BJ (cell line): ENCODE measurements at regions not wholly inside any gene's neighbourhood (a gene's known extent, or its start where the extent isn't known, plus 50 kb on each side); places are given as distances from the start of the nearest gene placed in this dataset.

Experiments
- CTCF ChIA-PET: fragments of 350-600 bp; formaldehyde crosslinking; extraction: SDS; loops from one replicate; lab custom pipeline; 2021; ENCODE audit warnings: antibody characterized with exemption, inconsistent platforms; lab: Yijun Ruan, JAX
- POLR2A ChIA-PET: fragments of 300-600 bp; sonication (Branson Sonifier 250); formaldehyde crosslinking; extraction: SDS; loops from one replicate; lab custom pipeline; 2021; ENCODE audit warnings: antibody characterized with exemption; lab: Charles Lee
- DNase-seq: peaks from one replicate; pipeline ENCODE4 v3.0.0-alpha.2; 2011; ENCODE audit warnings: low read depth
- H3K27me3 ChIP-seq: 2 replicates; pipeline ENCODE4 v1.6.0; 2011; ENCODE audit warnings: low read length; ENCODE audit not compliant: control insufficient read depth, insufficient read depth
- H3K36me3 ChIP-seq: 2 replicates; pipeline ENCODE4 v1.5.1; 2011; ENCODE audit warnings: low read length; ENCODE audit not compliant: control insufficient read depth, insufficient read depth
- H3K4me3 ChIP-seq: 2 replicates; pipeline ENCODE4 v1.5.1; 2011; ENCODE audit warnings: low read depth, mild to moderate bottlenecking, control low read depth, low read length
- TF ChIP-seq, protein P1 (sequence below): IDR thresholded peaks from 2 replicates; pipeline ENCODE4 v1.5.1; 2011; ENCODE audit warnings: low read depth, mild to moderate bottlenecking, control low read depth, inconsistent platforms, low read length, moderate library complexity; ENCODE audit not compliant: insufficient read depth

DNA sequence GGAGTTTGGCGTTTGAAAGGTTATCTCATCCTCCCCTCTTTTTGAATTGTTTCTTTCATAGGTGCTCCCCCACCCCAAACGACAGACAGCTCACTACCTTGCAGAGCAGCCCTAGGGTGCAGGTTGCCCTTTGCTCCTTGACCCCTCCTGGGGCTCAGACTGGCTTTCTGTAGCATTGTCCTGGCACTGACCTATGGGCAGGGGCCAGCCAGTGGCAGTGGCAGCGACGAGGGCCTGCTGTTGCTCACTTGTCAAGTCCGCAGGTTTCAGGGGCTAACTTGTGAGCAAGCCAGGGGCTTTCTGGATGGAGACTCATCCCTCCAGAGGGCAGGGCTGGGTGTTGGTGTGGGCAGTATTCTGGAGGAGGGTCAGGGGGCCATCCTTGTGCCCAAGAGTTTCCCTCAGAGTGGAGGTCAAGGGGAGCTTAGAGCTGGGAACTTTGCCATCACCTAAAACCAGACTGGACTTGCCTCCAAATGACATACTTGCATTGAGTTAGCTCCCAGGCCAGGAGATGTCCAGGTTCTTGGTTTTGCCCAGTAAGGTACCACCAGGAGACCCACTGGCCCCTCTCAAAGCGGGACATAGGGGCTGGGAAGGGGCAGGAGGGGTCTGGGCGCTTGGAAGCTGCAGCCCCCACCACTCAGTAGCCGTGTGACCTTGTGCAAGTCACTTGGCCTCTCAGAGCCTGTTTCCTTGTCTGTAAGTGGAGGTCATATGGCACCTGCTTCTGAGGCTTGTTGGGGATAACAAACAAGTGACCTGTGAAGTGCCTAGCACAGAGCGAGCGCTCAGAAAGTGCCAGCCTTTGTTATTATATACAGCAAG, 53.5 kb upstream of the CDKN2AIPNL start:
- POLR2A ChIA-PET, result interaction anchor here (0.9 kb wide), 1 partner anchor 13 kb away, joined by 3 read pairs; no protein-coding TSS in a partner anchor

DNA sequence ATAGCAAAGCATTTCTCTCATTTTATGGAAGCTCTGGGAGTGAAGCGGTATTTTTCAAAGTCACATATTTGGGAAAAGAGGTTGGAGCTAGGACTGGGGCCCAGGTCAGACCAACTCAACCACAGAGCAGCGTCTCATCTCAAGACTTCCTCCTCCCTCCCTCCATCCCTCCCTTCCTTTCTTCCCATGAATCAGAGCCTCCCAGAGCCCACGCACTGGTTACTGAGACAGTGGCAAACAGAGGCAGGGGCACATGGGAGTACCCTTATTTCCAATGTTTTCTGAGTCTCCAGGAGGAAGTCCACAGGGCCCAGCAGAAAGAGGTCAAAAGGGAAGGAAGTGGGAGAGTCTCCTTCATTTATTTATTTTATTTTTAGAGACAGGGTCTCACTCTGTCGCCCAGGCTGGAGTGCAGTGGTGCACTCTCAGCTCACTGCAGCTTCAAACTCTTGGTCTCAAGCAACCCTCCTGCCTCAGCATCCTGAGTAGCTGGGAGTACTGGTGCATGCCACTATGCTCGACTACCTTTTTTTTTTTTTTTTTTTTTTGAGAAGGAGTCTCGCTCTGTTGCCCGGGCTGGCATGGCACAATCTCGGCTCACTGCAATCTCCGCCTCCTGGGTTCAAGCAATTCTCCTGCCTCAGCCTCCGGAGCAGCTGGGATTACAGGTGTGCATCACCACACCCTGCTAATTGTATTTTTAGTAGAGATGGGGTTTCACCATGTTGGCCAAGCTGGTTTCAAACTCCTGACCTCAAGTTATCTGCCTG, 52.5 kb upstream of the CDKN2AIPNL start:
- CTCF ChIA-PET, result interaction anchor here (1.2 kb wide), 1 partner anchor 19 kb away, joined by 6 read pairs; no protein-coding TSS in a partner anchor

More for the DNA sequence above, 53.5 kb upstream of the CDKN2AIPNL start:
- CTCF ChIA-PET, result interaction anchor here (1.1 to 1.7 kb wide), 7 partner anchors 7 to 113 kb away, joined by 3 to 6 read pairs (median 4); partner anchors contain the start of gene CDKN2AIPNL
- TF ChIP-seq, protein P1, sequence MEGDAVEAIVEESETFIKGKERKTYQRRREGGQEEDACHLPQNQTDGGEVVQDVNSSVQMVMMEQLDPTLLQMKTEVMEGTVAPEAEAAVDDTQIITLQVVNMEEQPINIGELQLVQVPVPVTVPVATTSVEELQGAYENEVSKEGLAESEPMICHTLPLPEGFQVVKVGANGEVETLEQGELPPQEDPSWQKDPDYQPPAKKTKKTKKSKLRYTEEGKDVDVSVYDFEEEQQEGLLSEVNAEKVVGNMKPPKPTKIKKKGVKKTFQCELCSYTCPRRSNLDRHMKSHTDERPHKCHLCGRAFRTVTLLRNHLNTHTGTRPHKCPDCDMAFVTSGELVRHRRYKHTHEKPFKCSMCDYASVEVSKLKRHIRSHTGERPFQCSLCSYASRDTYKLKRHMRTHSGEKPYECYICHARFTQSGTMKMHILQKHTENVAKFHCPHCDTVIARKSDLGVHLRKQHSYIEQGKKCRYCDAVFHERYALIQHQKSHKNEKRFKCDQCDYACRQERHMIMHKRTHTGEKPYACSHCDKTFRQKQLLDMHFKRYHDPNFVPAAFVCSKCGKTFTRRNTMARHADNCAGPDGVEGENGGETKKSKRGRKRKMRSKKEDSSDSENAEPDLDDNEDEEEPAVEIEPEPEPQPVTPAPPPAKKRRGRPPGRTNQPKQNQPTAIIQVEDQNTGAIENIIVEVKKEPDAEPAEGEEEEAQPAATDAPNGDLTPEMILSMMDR, result no peak
- no peak overlapping the region for H3K4me3 ChIP-seq
- no peaks in the 10 kb centered on the region for H3K27me3 ChIP-seq
- DNase-seq, result no peak
- no peaks in the 10 kb centered on the region for H3K36me3 ChIP-seq

DNA sequence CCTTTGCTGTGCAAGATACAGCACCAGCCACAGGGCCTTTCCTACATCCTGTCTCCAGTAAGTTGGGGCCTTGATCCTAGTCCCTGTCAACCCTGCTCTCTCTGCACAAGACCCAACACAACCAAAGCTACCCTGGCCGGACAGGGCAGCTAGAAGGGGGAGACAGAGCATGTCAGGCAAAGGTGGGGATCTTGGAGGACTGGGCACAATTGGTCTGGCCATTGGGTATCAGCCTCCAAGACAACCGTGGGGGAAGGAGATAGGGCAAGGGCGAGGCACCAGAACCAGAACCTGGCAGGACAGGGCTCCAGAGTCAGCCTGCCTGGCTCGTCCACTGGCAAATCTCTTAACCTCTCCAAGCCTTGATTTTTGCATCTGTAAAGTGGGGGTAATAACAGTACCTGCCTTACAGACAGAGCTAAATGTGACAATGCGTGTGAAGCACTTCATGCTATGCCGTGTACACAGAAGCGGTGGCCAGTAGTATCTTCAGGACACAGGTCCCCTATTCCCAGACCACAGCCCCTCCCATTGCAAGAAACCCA, 51.6 kb upstream of the CDKN2AIPNL start:
- CTCF ChIA-PET, result interaction anchor here (0.6 to 1.3 kb wide), 3 partner anchors 11 to 390 kb away, joined by 3 to 6 read pairs (median 3); no protein-coding TSS in a partner anchor
- H3K36me3 ChIP-seq, result no peaks in the 10 kb centered on the region
- H3K27me3 ChIP-seq, result no peaks in the 10 kb centered on the region
- TF ChIP-seq, protein P1, result no peak
- H3K4me3 ChIP-seq, result no peak overlapping the region
- POLR2A ChIA-PET, result no interaction called here
- DNase-seq, result no peak

More for the DNA sequence above, 52.5 kb upstream of the CDKN2AIPNL start:
- Histone ChIP-seq H3K4me3 (no peak overlapping the region), H3K27me3 (no peaks in the 10 kb centered on the region), H3K36me3 (no peaks in the 10 kb centered on the region)
- TF ChIP-seq, protein P1, result no peak
- no peak for DNase-seq
- POLR2A ChIA-PET, result no interaction called here

DNA sequence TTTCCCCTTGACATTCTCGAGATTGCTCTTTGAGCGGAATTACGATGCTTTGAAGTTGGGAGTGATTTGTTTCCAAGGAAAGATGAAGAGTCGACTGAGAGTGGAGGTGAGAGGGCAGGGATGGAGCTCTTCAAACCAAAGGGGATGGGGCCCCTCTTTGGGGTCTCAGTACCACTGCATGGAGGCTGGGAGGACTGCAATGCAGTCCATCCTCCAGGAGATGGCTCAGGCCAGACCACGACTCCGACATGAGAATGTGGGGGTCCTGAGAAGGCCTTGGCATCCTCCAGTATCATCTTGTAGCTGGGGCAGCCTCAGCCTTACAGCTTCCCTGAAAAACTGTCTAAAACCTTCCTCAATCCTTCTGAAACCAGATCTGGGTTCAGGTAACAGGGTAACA, 51.1 kb upstream of the CDKN2AIPNL start:
- Histone ChIP-seq H3K36me3 (no peaks in the 10 kb centered on the region), H3K27me3 (no peaks in the 10 kb centered on the region), H3K4me3 (no peak overlapping the region)
- CTCF ChIA-PET, result interaction anchor here (0.6 to 1.3 kb wide), 2 partner anchors 11 to 391 kb away, joined by 3 read pairs; no protein-coding TSS in a partner anchor
- DNase-seq, result no peak
- TF ChIP-seq, protein P1, result no peak
- POLR2A ChIA-PET, result no interaction called here
